Endothelial cell of umbilical vein (primary cell): ENCODE measurements at regions not wholly inside any gene's neighbourhood (a gene's known extent, or its start where the extent isn't known, plus 50 kb on each side); places are given as distances from the start of the nearest gene placed in this dataset.

Experiments used
- BruUV-seq: library from RNA; stranded (reverse); fragments of 400-500 nt; replicated peaks from 2 replicates; lab custom pipeline; 2021; lab: Mats Ljungman, UMichigan
- CTCF ChIA-PET: fragments of 300-600, 350-600 bp; sonication (Branson Sonifier 250); formaldehyde crosslinking; loops from one replicate; lab custom pipeline; 2021; ENCODE audit warnings: antibody characterized with exemption, inconsistent platforms; lab: Charles Lee
- POLR2A ChIA-PET: fragments of 300-600, 350-600 bp; sonication (Branson Sonifier 250); formaldehyde crosslinking; loops from one replicate; lab custom pipeline; 2021; ENCODE audit warnings: antibody characterized with exemption, inconsistent platforms; lab: Charles Lee
- DNase-seq: peaks from one replicate; pipeline ENCODE4 v3.0.0-alpha.2; 2011; ENCODE audit warnings: low read depth, low spot score
- FAIRE-seq: peaks from 2 replicates; lab custom pipeline; 2011; peaks lifted over from hg19 to GRCh38; lab: Jason Lieb, UNC
- H2AFZ ChIP-seq: 2 replicates; pipeline ENCODE4 v1.6.0; 2012; ENCODE audit warnings: low read depth, low read length, control low read depth, inconsistent platforms
- H3K27ac ChIP-seq: 2 replicates; pipeline ENCODE4 v1.5.1; 2011; ENCODE audit warnings: low read depth, mild to moderate bottlenecking, control low read depth, low read length, moderate library complexity; ENCODE audit not compliant: insufficient read depth
- H3K27me3 ChIP-seq, 2 experiments: 2 replicates each; pipeline versions ENCODE4 v1.6.0 to v1.6.1; 2011; ENCODE audit warnings: low read length in 2 of 2, mixed read lengths in 1 of 2; ENCODE audit not compliant: control insufficient read depth in 2 of 2, insufficient read depth in 2 of 2
- H3K36me3 ChIP-seq, 2 experiments: 2 replicates in 1 of 2; 3 replicates in 1 of 2; pipeline ENCODE4 v1.5.1; 2011; ENCODE audit warnings: low read length in 2 of 2, mild to moderate bottlenecking in 1 of 2, moderate library complexity in 1 of 2; ENCODE audit not compliant: control insufficient read depth in 2 of 2, insufficient read depth in 2 of 2; ENCODE audit errors: extremely low read depth in 1 of 2
- H3K4me1 ChIP-seq: 3 replicates; pipeline ENCODE4 v1.5.1; 2011; ENCODE audit warnings: mild to moderate bottlenecking, low read length; ENCODE audit not compliant: control insufficient read depth, insufficient read depth; ENCODE audit errors: extremely low read depth
- H3K4me2 ChIP-seq: 2 replicates; pipeline ENCODE4 v1.6.1; 2011; ENCODE audit warnings: low read length, control low read depth, mixed read lengths; ENCODE audit not compliant: insufficient read depth
- H3K4me3 ChIP-seq, 3 experiments: fragments of 200-600 bp in 1 of 3; sonication (generic), shearing (Covaris generic) in 1 of 3; replicated peaks in 1 of 3; 2 replicates each; pipeline ENCODE4 v1.5.1; 2011 to 2016; ENCODE audit warnings: control low read depth in 3 of 3, low read length in 3 of 3, mild to moderate bottlenecking in 2 of 3, inconsistent platforms in 1 of 3, low read depth in 1 of 3, moderate library complexity in 1 of 3; ENCODE audit not compliant: insufficient read depth in 1 of 3
- H3K79me2 ChIP-seq: 2 replicates; pipeline ENCODE4 v1.6.0; 2012; ENCODE audit warnings: low read length, inconsistent platforms; ENCODE audit not compliant: control insufficient read depth, insufficient read depth
- H3K9ac ChIP-seq: replicated peaks from 2 replicates; pipeline ENCODE3; 2011; ENCODE audit warnings: low read length, control low read depth; ENCODE audit not compliant: insufficient read depth; ENCODE audit errors: extremely low read depth
- H3K9me1 ChIP-seq: replicated peaks from 3 replicates; pipeline ENCODE4 v1.6.0; 2011; ENCODE audit warnings: mild to moderate bottlenecking, low read length; ENCODE audit not compliant: control insufficient read depth, insufficient read depth; ENCODE audit errors: extremely low read depth
- H3K9me3 ChIP-seq: replicated peaks from 2 replicates; pipeline ENCODE4 v1.5.1; 2012; ENCODE audit warnings: low read length, inconsistent platforms; ENCODE audit not compliant: control insufficient read depth, insufficient read depth
- H4K20me1 ChIP-seq: replicated peaks from 2 replicates; pipeline ENCODE3; 2011; ENCODE audit warnings: mild to moderate bottlenecking, low read length; ENCODE audit not compliant: control insufficient read depth, insufficient read depth; ENCODE audit errors: extremely low read depth
- EZH2 ChIP-seq: IDR thresholded peaks from 2 replicates; pipeline ENCODE4 v1.6.1; 2012; ENCODE audit warnings: borderline replicate concordance, low read depth, mild to moderate bottlenecking, moderate library complexity, low read length, inconsistent platforms; ENCODE audit not compliant: severe bottlenecking
- FOS ChIP-seq: IDR thresholded peaks from 2 replicates; pipeline ENCODE4 v1.6.1; 2011; ENCODE audit warnings: mild to moderate bottlenecking, low read length, moderate library complexity, borderline replicate concordance; ENCODE audit not compliant: insufficient read depth
- GATA2 ChIP-seq: IDR thresholded peaks from 2 replicates; pipeline ENCODE4 v1.7.0; 2011; ENCODE audit warnings: low read depth, mild to moderate bottlenecking, moderate library complexity, mixed read lengths, low read length; ENCODE audit not compliant: insufficient read length, insufficient read depth
- JUN ChIP-seq: IDR thresholded peaks from 2 replicates; pipeline ENCODE4 v1.6.1; 2011; ENCODE audit warnings: borderline replicate concordance, low read depth; ENCODE audit not compliant: insufficient read length, insufficient read depth
- MYC ChIP-seq: IDR thresholded peaks from one replicate; pipeline ENCODE4 v1.6.1; 2011; ENCODE audit warnings: mild to moderate bottlenecking, low read depth, low read length
- POLR2A ChIP-seq: IDR thresholded peaks from 2 replicates; pipeline ENCODE4 v1.6.1; 2012; ENCODE audit warnings: low read depth, mild to moderate bottlenecking, control low read depth, low read length
- POLR2AphosphoS5 ChIP-seq: IDR thresholded peaks from 2 replicates; pipeline ENCODE4 v1.6.1; 2012; ENCODE audit warnings: low read depth, mild to moderate bottlenecking, control low read depth, low read length, moderate library complexity; ENCODE audit not compliant: insufficient read depth
- dilution Hi-C: fragments of 300-500 bp; cut with MboI; formaldehyde crosslinking; loops from one replicate; pipeline ENCODE4 v1.15.0; 2019; ENCODE audit warnings: low sequenced_read_pairs; ENCODE audit not compliant: extremely low pct_ligation_motif_present
- intact Hi-C: fragments of 100-400 bp; cut with micrococcal nuclease; formaldehyde crosslinking; loops from one replicate; pipeline ENCODE4 v1.10.0; 2022
- TF ChIP-seq, protein P1 (sequence below): IDR thresholded peaks from 2 replicates; pipeline ENCODE4 v1.6.1; 2011; ENCODE audit not compliant: insufficient read depth, insufficient read length
- TF ChIP-seq, protein P2 (sequence below), 2 donors: IDR thresholded peaks; 1 replicate in 1 of 2; 2 replicates in 1 of 2; pipeline ENCODE4 v1.5.1; 2011; ENCODE audit warnings: low read length in 2 of 2, mild to moderate bottlenecking in 2 of 2, moderate library complexity in 2 of 2, control low read depth in 1 of 2, inconsistent platforms in 1 of 2, low read depth in 1 of 2; ENCODE audit not compliant: insufficient read depth in 1 of 2; ENCODE audit errors: extremely low read depth in 1 of 2

DNA sequence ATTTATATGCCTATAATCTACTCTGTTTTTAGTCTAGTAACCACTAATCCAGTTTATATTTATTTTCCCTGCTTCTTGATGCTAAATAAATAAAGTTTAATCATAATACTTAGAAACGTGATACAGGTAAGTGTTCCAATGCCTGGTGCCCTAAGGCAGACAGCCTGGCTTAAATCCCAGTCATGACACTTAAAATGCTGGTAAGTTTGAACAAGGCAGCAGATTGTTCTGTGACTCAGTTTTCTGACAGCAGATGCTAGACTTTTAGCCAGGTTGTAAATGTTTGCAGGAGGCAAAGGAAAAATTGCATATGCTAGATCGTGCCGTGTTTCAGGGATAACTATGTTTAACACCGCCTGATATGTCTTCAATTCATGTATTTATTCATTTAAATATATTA lies 2661.6 kb downstream of the PCDH7 start:
- intact Hi-C loops (no loop called here), dilution Hi-C loops (no loop called here)
- Histone ChIP-seq H3K9me1 (no peaks in the 10 kb centered on the region), H3K36me3 (no peaks in the 10 kb centered on the region), H3K9ac (no peak overlapping the region), H3K4me3 (no peak overlapping the region), H3K79me2 (no peaks in the 10 kb centered on the region), H3K27ac (no peak overlapping the region), H2AFZ (no peak overlapping the region), H3K27me3 (no peaks in the 10 kb centered on the region), H3K4me1 (no peaks in the 10 kb centered on the region), H3K9me3 (no peaks in the 10 kb centered on the region), H4K20me1 (no peaks in the 10 kb centered on the region), H3K4me2 (no peak overlapping the region)
- TF ChIP-seq, protein P1, sequence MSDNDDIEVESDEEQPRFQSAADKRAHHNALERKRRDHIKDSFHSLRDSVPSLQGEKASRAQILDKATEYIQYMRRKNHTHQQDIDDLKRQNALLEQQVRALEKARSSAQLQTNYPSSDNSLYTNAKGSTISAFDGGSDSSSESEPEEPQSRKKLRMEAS = no peak
- TF ChIP-seq POLR2AphosphoS5 (no peak), POLR2A (no peak), EZH2 (no peak), GATA2 (no peak), MYC (no peak), FOS (no peak), JUN (no peak)
- TF ChIP-seq, protein P2, sequence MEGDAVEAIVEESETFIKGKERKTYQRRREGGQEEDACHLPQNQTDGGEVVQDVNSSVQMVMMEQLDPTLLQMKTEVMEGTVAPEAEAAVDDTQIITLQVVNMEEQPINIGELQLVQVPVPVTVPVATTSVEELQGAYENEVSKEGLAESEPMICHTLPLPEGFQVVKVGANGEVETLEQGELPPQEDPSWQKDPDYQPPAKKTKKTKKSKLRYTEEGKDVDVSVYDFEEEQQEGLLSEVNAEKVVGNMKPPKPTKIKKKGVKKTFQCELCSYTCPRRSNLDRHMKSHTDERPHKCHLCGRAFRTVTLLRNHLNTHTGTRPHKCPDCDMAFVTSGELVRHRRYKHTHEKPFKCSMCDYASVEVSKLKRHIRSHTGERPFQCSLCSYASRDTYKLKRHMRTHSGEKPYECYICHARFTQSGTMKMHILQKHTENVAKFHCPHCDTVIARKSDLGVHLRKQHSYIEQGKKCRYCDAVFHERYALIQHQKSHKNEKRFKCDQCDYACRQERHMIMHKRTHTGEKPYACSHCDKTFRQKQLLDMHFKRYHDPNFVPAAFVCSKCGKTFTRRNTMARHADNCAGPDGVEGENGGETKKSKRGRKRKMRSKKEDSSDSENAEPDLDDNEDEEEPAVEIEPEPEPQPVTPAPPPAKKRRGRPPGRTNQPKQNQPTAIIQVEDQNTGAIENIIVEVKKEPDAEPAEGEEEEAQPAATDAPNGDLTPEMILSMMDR (IDR thresholded peaks at IDR 0.05; ENCODE audit: extremely low read depth in 1 of 2, insufficient read depth in 1 of 2, low read depth in 1 of 2, low read length in 2 of 2) = no peak
- CTCF ChIA-PET = no interaction called here
- FAIRE-seq = no peak
- BruUV-seq = no TSS peak
- DNase-seq = no peak
- POLR2A ChIA-PET = no interaction called here
